ENCODE measurements at regions not wholly inside any gene's neighbourhood (a gene's known extent, or its start where the extent isn't known, plus 50 kb on each side); places are given as distances from the start of the nearest gene placed in this dataset.

- TF ChIP-seq IRF9 (CRISPR knock-in tag; IDR thresholded peaks at IDR 0.05; ENCODE audit: borderline replicate concordance) (no peak), GATAD1 (CRISPR knock-in tag; IDR thresholded peaks at IDR 0.05) (no peak), BCL3 (CRISPR knock-in tag; IDR thresholded peaks at IDR 0.05) (no peak), HMG20A (CRISPR knock-in tag; IDR thresholded peaks at IDR 0.05; ENCODE audit: borderline replicate concordance) (no peak), CAMTA2 (CRISPR knock-in tag; IDR thresholded peaks at IDR 0.05; ENCODE audit: borderline replicate concordance) (no peak), NR1H2 (CRISPR knock-in tag; IDR thresholded peaks at IDR 0.05; ENCODE audit: borderline replicate concordance, low read depth) (no peak), ZNF576 (CRISPR knock-in tag; IDR thresholded peaks at IDR 0.05) (no peak), ZBTB34 (CRISPR knock-in tag; IDR thresholded peaks at IDR 0.05) (no peak), ARID2 (CRISPR knock-in tag; IDR thresholded peaks at IDR 0.05; ENCODE audit: borderline replicate concordance) (no peak)
Measured at GRCh38 chr2:195162194-195162593, 494.8 kb upstream of the SLC39A10 start.
